22Rv1 (cell line): ENCODE measurements at regions not wholly inside any gene's neighbourhood (a gene's known extent, or its start where the extent isn't known, plus 50 kb on each side); places are given as distances from the start of the nearest gene placed in this dataset.

Source experiments
- ZFX ChIP-seq: fragments of 450-650 bp; IDR thresholded peaks from 2 replicates; pipeline ENCODE4 v1.6.1; 2017; ENCODE audit warnings: antibody characterized with exemption, borderline replicate concordance
- TF ChIP-seq, protein P1 (sequence below): fragments of 450-650 bp; IDR thresholded peaks from 2 replicates; pipeline ENCODE4 v1.5.1; 2017; ENCODE audit warnings: mild to moderate bottlenecking

- TF ChIP-seq, protein P1, sequence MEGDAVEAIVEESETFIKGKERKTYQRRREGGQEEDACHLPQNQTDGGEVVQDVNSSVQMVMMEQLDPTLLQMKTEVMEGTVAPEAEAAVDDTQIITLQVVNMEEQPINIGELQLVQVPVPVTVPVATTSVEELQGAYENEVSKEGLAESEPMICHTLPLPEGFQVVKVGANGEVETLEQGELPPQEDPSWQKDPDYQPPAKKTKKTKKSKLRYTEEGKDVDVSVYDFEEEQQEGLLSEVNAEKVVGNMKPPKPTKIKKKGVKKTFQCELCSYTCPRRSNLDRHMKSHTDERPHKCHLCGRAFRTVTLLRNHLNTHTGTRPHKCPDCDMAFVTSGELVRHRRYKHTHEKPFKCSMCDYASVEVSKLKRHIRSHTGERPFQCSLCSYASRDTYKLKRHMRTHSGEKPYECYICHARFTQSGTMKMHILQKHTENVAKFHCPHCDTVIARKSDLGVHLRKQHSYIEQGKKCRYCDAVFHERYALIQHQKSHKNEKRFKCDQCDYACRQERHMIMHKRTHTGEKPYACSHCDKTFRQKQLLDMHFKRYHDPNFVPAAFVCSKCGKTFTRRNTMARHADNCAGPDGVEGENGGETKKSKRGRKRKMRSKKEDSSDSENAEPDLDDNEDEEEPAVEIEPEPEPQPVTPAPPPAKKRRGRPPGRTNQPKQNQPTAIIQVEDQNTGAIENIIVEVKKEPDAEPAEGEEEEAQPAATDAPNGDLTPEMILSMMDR: no peak
- TF ChIP-seq ZFX: no peak
Observed at GRCh38 chr2:2683606-2684224, 352.6 kb upstream of the MYT1L start.
